Mesendoderm (in vitro differentiated cells): ENCODE measurements at regions not wholly inside any gene's neighbourhood (a gene's known extent, or its start where the extent isn't known, plus 50 kb on each side); places are given as distances from the start of the nearest gene placed in this dataset.
A peak's percentile ranks its signal among the peaks of the same experiment; 100 is the strongest.

Experiments used
- DNase-seq: peaks from one replicate; pipeline ENCODE4 v3.0.0; 2013
- H2AK5ac ChIP-seq: 2 replicates; pipeline ENCODE4 v1.6.1; 2013; ENCODE audit warnings: low read length, inconsistent platforms
- H2BK120ac ChIP-seq: 2 replicates; pipeline ENCODE4 v1.6.1; 2013; ENCODE audit warnings: low read depth, mild to moderate bottlenecking, low read length, moderate library complexity, mixed read lengths
- H2BK15ac ChIP-seq: replicated peaks from 2 replicates; pipeline ENCODE4 v1.6.1; 2013; ENCODE audit warnings: low read depth, mild to moderate bottlenecking, moderate library complexity
- H2BK5ac ChIP-seq: 2 replicates; pipeline ENCODE4 v1.6.1; 2013; ENCODE audit warnings: low read length, inconsistent platforms
- H3K18ac ChIP-seq: 2 replicates; pipeline ENCODE4 v1.6.1; 2013; ENCODE audit warnings: mild to moderate bottlenecking, low read length, mixed read lengths
- H3K23ac ChIP-seq: one replicate; pipeline ENCODE4 v1.6.1; 2013; ENCODE audit warnings: low read length
- H3K27ac ChIP-seq: 2 replicates; pipeline ENCODE4 v1.5.1; 2013; ENCODE audit warnings: low read depth, mild to moderate bottlenecking, inconsistent platforms, low read length, moderate library complexity
- H3K27me3 ChIP-seq: 2 replicates; pipeline ENCODE4 v1.6.1; 2013; ENCODE audit warnings: low read length, control low read depth, mild to moderate bottlenecking, inconsistent platforms; ENCODE audit not compliant: insufficient read depth, poor library complexity
- H3K36me3 ChIP-seq: 2 replicates; pipeline ENCODE4 v1.6.1; 2013; ENCODE audit warnings: low read length, inconsistent platforms; ENCODE audit not compliant: control insufficient read depth, insufficient read depth
- H3K4ac ChIP-seq: one replicate; pipeline ENCODE4 v1.6.1; 2013; ENCODE audit warnings: low read depth, mild to moderate bottlenecking, low read length, moderate library complexity
- H3K4me1 ChIP-seq: 2 replicates; pipeline ENCODE4 v1.6.1; 2013; ENCODE audit warnings: low read depth, low read length, inconsistent platforms; ENCODE audit not compliant: control insufficient read depth
- H3K4me2 ChIP-seq: 2 replicates; pipeline ENCODE4 v1.6.1; 2013; ENCODE audit warnings: low read length
- H3K4me3 ChIP-seq: 2 replicates; pipeline ENCODE4 v1.5.1; 2013; ENCODE audit warnings: mild to moderate bottlenecking, low read length
- H3K56ac ChIP-seq: one replicate; pipeline ENCODE4 v1.6.1; 2013; ENCODE audit warnings: low read length
- H3K79me1 ChIP-seq: 2 replicates; pipeline ENCODE4 v1.6.1; 2013; ENCODE audit warnings: low read length, inconsistent platforms
- H3K79me2 ChIP-seq: 2 replicates; pipeline ENCODE4 v1.6.1; 2013; ENCODE audit warnings: mild to moderate bottlenecking, low read length; ENCODE audit not compliant: control insufficient read depth, insufficient read depth
- H3K9ac ChIP-seq: 2 replicates; pipeline ENCODE4 v1.6.1; 2013; ENCODE audit warnings: low read length, inconsistent platforms
- H4K5ac ChIP-seq: one replicate; pipeline ENCODE4 v1.6.1; 2013; ENCODE audit warnings: low read length
- H4K8ac ChIP-seq: one replicate; pipeline ENCODE4 v1.6.1; 2013; ENCODE audit warnings: low read depth, mild to moderate bottlenecking, control low read depth, low read length, moderate library complexity
- WGBS: extraction: QIAGEN DNeasy Blood & Tissue Kit; methylation state at CpG from one replicate; pipeline ENCODE4 v1.1.7; 2013; ENCODE audit warnings: low lambda C conversion rate, missing lambda C conversion rate; ENCODE audit not compliant: insufficient coverage; ENCODE audit errors: extremely low coverage; 5-methylcytosine and 5-hydroxymethylcytosine counted together

DNA sequence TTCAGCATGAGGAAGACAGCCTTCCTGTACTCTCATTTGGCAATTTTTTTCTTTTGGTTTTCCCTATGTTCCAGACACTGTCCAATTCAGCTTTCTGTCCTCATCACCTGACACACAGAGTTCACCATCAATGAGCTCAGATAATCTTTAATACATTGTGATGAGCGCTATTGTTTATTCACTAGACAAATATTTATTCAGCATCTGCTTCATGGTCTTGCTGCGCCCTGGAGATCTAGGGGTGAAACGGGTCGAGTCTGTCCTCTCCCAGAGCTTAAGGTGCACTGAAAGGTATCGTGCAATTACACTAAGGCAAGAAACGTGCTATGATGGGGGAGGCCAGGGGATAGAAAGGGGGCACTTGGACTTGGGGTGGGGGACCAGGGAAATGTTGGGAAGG lies 281.6 kb downstream of the ZSWIM6 start:
- no peak overlapping the region for H4K5ac ChIP-seq
- no CpG with 5 or more reads among the region's 6 CpGs for WGBS
- H4K8ac ChIP-seq, result no peak overlapping the region

GRCh38 chr5:61614606-61615005 lies 282.5 kb downstream of the ZSWIM6 start:
- H3K18ac ChIP-seq, result no peak overlapping the region
- H3K27me3 ChIP-seq, result no peaks in the 10 kb centered on the region
- no peak for DNase-seq
- H3K36me3 ChIP-seq, result no peaks in the 10 kb centered on the region
- no peak overlapping the region for H3K4me2 ChIP-seq
- no peaks in the 10 kb centered on the region for H3K79me1 ChIP-seq
- H3K9ac ChIP-seq, result no peak overlapping the region
- no peak overlapping the region for H4K5ac ChIP-seq
- no peak overlapping the region for H3K4me3 ChIP-seq
- no peak overlapping the region for H3K56ac ChIP-seq
- H2AK5ac ChIP-seq, result no peak overlapping the region
- H3K4me1 ChIP-seq, result peaks cover 2% of the 10 kb centered on the region
- H3K4ac ChIP-seq, result no peak overlapping the region
- no peaks in the 10 kb centered on the region for H3K79me2 ChIP-seq
- no peak overlapping the region for H3K27ac ChIP-seq
- H2BK5ac ChIP-seq, result no peak overlapping the region
- H3K23ac ChIP-seq, result no peak overlapping the region
- no peak overlapping the region for H2BK15ac ChIP-seq
- H4K8ac ChIP-seq, result no peak overlapping the region
- no CpG with 5 or more reads among the region's 3 CpGs for WGBS
- no peak overlapping the region for H2BK120ac ChIP-seq

More for the DNA sequence above, 281.6 kb downstream of the ZSWIM6 start:
- Histone ChIP-seq H3K36me3 (no peaks in the 10 kb centered on the region), H3K4me1 (peaks cover 2% of the 10 kb centered on the region), H3K79me2 (no peaks in the 10 kb centered on the region), H3K4me3 (no peak overlapping the region), H3K56ac (no peak overlapping the region), H3K27ac (no peak overlapping the region), H3K79me1 (no peaks in the 10 kb centered on the region), H2BK5ac (no peak overlapping the region), H3K9ac (no peak overlapping the region), H3K18ac (no peak overlapping the region), H3K27me3 (no peaks in the 10 kb centered on the region), H3K23ac (no peak overlapping the region), H2AK5ac (no peak overlapping the region), H3K4me2 (no peak overlapping the region), H3K4ac (no peak overlapping the region), H2BK15ac (no peak overlapping the region), H2BK120ac (no peak overlapping the region)
- DNase-seq, result no peak

DNA sequence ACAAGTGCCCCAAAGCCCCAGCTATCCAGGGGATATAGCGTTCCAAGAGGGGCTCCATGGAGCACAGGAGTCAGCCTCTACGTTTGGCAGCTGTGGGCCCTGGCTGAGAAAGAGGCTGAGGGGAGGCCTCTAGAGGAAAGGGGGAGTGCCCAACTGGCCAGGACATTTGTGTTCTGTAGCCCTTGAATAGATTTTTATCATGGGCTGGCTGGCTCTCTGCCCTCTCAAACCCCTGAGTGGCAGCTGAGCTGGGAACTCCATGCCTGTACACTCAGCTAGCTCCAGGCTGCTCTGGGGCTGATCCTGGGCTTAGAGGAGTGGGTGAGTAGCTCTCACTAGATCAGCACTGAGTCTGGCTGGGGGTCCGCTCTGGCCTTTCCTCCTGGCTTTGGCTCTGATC lies 285.0 kb downstream of the ZSWIM6 start:
- no peak overlapping the region for H2BK120ac ChIP-seq
- no peak overlapping the region for H3K23ac ChIP-seq
- H3K27me3 ChIP-seq, result no peaks in the 10 kb centered on the region
- no peak overlapping the region for H3K4me2 ChIP-seq
- H3K36me3 ChIP-seq, result no peaks in the 10 kb centered on the region
- no peak overlapping the region for H3K4me3 ChIP-seq
- H2BK15ac ChIP-seq, result no peak overlapping the region
- no peak for DNase-seq
- H3K56ac ChIP-seq, result no peak overlapping the region
- no peak overlapping the region for H4K8ac ChIP-seq
- H3K27ac ChIP-seq, result no peak overlapping the region
- H3K18ac ChIP-seq, result no peak overlapping the region
- no peak overlapping the region for H4K5ac ChIP-seq
- H3K79me2 ChIP-seq, result no peaks in the 10 kb centered on the region
- no CpG with 5 or more reads among the region's 3 CpGs for WGBS
- no peak overlapping the region for H2AK5ac ChIP-seq
- H3K9ac ChIP-seq, result no peak overlapping the region
- H3K4me1 ChIP-seq, result no peaks in the 10 kb centered on the region
- no peak overlapping the region for H2BK5ac ChIP-seq
- no peak overlapping the region for H3K4ac ChIP-seq
- no peaks in the 10 kb centered on the region for H3K79me1 ChIP-seq

DNA sequence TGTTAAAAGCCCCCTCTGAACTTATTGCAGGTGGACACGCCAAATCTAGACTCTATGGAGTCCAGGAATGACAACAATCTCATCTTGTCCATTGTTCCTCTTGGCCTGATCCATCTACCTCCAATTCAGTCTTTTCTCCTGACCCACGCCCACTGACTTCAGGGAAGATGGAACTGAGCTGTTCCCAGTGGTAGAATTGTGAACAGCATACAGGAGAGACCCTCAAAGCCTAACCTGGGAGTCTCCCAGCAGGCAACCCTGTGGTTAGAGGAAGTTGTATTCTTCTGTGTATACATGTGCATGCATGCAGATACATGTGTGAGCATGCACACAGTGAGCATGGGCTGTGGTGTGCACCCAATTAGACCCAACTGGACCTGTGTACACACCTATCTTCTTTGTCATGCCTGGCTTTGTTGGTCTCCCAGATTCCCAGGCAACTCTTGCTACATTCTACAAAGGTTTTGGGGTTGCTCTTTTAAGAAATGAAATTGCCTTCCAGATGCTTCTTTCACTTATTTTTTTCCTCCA lies 286.0 kb downstream of the ZSWIM6 start:
- H3K79me1 ChIP-seq, result no peaks in the 10 kb centered on the region
- no peak overlapping the region for H3K27ac ChIP-seq
- DNase-seq, result peak; percentile 39
- no CpG with 5 or more reads among the region's 2 CpGs for WGBS
- H4K8ac ChIP-seq, result no peak overlapping the region
- H2BK15ac ChIP-seq, result no peak overlapping the region
- no peak overlapping the region for H4K5ac ChIP-seq
- no peaks in the 10 kb centered on the region for H3K79me2 ChIP-seq
- H3K27me3 ChIP-seq, result no peaks in the 10 kb centered on the region
- no peak overlapping the region for H3K23ac ChIP-seq
- no peak overlapping the region for H2AK5ac ChIP-seq
- no peak overlapping the region for H3K9ac ChIP-seq
- H3K4me2 ChIP-seq, result no peak overlapping the region
- H3K4me1 ChIP-seq, result no peaks in the 10 kb centered on the region
- H3K56ac ChIP-seq, result no peak overlapping the region
- H2BK5ac ChIP-seq, result no peak overlapping the region
- no peak overlapping the region for H3K18ac ChIP-seq
- no peaks in the 10 kb centered on the region for H3K36me3 ChIP-seq
- H3K4ac ChIP-seq, result no peak overlapping the region
- no peak overlapping the region for H2BK120ac ChIP-seq
- H3K4me3 ChIP-seq, result no peak overlapping the region

GRCh38 chr5:61618577-61618976 lies 286.5 kb downstream of the ZSWIM6 start:
- no peaks in the 10 kb centered on the region for H3K79me1 ChIP-seq
- no peak overlapping the region for H2BK15ac ChIP-seq
- no peaks in the 10 kb centered on the region for H3K27me3 ChIP-seq
- H4K8ac ChIP-seq, result no peak overlapping the region
- H3K4me3 ChIP-seq, result no peak overlapping the region
- H3K27ac ChIP-seq, result no peak overlapping the region
- no peaks in the 10 kb centered on the region for H3K4me1 ChIP-seq
- H3K4me2 ChIP-seq, result no peak overlapping the region
- H2BK120ac ChIP-seq, result no peak overlapping the region
- no peak overlapping the region for H4K5ac ChIP-seq
- no peak overlapping the region for H2BK5ac ChIP-seq
- no peak overlapping the region for H3K56ac ChIP-seq
- no peak overlapping the region for H3K18ac ChIP-seq
- no peak overlapping the region for H3K4ac ChIP-seq
- H3K23ac ChIP-seq, result no peak overlapping the region
- DNase-seq, result no peak
- no peak overlapping the region for H3K9ac ChIP-seq
- no CpG with 5 or more reads among the region's 4 CpGs for WGBS
- no peak overlapping the region for H2AK5ac ChIP-seq
- no peaks in the 10 kb centered on the region for H3K36me3 ChIP-seq
- H3K79me2 ChIP-seq, result no peaks in the 10 kb centered on the region

GRCh38 chr5:61619289-61619688 lies 287.2 kb downstream of the ZSWIM6 start:
- Histone ChIP-seq H2BK120ac (no peak overlapping the region), H3K36me3 (no peaks in the 10 kb centered on the region), H4K8ac (no peak overlapping the region), H3K18ac (no peak overlapping the region), H2BK15ac (no peak overlapping the region), H2BK5ac (no peak overlapping the region), H3K23ac (no peak overlapping the region), H3K9ac (no peak overlapping the region), H3K4ac (no peak overlapping the region), H3K27me3 (no peaks in the 10 kb centered on the region), H3K4me1 (no peaks in the 10 kb centered on the region), H3K27ac (no peak overlapping the region), H3K56ac (no peak overlapping the region), H2AK5ac (no peak overlapping the region), H3K79me1 (no peaks in the 10 kb centered on the region), H3K79me2 (no peaks in the 10 kb centered on the region), H4K5ac (no peak overlapping the region), H3K4me2 (no peak overlapping the region), H3K4me3 (no peak overlapping the region)
- no CpG with 5 or more reads among the region's 3 CpGs for WGBS
- no peak for DNase-seq
